GM21737 (cell line): ENCODE measurements at regions not wholly inside any gene's neighbourhood (a gene's known extent, or its start where the extent isn't known, plus 50 kb on each side); places are given as distances from the start of the nearest gene placed in this dataset.
"Not testable (repeated sequence)": the region's sequence is repeated elsewhere in the genome, so short reads cannot be mapped to it uniquely, and the experiment has no call there.

Experiments
- ATAC-seq: cut with Tn5 transposase; IDR thresholded peaks from one replicate; pipeline ENCODE4 v1.9.1; 2021; ENCODE audit warnings: mild to moderate bottlenecking, moderate library complexity; ENCODE audit not compliant: unreplicated experiment

DNA sequence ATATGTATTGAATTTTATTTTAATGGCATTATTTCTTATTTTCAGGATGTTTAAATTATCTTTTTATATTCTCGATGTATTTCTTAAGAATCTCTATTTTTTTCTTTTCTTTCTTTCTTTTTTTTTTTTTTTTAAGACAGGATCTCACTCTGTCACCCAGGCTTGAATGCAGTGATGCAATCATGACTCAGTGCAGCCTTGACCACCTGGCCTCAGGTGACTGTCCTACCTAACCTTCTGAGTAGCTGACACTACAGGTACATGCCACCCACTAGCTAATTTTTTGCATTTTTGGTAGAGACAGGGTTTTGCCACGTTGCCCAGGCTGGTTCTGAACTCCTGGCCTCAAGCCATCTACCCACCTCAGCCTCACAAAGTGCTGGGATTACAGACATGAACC is 143.8 kb upstream of the LAMA2 start:
- no peak for ATAC-seq

DNA sequence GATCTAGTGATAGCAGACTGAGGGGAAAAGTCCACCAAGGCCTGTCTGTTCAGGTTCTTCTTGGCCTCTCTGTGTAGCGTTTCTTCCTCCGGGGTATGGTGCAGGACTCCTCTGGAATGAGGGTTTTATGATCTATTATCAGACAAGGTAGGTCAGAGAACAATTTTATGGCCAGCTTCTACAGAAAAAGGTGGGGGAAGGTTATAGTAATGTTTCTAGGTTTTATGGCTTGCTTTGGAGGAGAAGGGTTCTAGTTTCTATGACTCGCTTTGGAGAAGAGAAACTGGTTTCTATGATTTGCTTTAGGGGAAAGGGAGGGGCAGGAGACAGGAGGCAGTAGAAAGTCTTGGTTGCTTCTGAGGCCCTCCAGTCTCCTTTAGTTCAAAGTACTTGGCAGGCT is 144.8 kb upstream of the LAMA2 start:
- ATAC-seq = no peak

DNA sequence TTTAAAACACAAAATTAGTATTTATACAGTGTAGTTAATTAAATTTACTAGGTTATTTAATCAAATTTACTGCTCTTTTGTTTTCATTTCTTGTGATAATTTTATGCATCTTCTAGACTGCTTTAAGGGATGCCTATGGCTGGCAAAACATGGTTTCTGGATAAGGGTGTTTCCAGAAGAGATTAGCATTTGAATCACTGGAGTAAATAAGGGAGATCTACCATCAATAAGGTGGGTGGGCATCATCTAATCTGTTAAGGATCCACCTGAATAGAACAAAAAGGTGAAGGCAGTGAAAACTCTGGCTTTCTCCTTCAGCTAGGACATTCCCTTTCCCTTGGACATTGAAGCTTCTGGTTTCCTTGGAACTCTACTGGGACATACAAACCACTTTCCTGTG is 146.2 kb upstream of the LAMA2 start:
- ATAC-seq = no peak

DNA sequence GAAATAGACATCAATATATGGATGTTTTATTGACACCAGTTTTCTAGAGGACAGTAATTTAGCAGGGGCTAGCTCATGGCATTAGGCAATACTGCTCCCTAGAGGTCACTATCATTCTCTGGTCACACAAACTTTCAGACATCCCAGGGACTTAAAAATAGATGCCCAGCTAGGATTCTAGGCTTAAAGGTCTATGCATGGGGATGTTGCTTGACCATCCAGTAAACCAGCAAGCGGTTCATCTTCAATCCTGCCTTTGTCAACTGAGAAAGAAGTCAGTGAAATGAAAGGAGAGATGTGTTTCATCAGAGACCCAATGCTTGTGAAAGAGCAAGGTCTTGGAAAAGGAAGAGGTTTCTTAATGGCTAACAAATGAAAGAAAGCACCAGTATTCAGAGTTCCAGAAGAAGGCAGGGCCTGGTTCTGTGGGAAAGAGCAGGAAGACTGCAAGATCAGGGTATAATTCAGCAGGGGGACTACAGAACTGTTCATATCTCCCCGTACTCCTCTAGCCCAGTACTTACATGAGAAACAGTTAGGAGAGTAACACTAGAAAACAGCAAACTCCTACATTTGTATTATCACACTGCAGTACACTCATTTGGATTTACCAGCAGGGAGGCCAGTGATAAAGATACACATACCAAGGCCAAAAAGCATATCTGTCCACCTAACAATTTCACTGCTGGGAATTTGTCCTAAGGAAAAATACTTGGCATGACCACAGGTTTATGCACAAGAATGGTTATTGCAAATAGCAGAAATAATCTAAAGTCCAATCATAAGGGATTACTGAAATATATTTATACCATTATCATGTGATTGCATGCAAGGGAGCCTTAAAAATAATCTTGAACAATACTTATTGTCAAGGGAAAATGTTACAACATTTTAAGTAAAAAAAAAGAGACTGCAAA is 151.4 kb upstream of the LAMA2 start:
- ATAC-seq = no peak

DNA sequence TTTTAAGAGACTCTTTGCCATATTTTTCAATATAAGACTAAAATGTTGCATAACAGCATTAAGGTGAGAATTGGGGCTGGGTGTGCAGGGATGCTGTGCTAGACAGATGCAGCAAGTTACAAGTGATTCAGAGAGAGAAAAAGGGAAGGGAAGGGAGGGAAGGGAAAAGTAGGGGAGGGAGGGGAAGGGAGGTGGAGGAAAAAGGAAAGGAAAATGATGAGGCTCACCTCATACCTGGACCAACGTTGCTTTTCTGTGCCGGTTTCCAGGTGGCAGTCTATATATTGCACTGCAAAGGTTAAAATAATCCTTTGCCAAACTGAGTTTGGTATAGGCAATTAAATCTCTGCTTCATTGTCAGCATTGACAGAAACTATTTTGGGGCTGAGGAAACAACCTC is 155.4 kb upstream of the LAMA2 start:
- ATAC-seq = no peak

DNA sequence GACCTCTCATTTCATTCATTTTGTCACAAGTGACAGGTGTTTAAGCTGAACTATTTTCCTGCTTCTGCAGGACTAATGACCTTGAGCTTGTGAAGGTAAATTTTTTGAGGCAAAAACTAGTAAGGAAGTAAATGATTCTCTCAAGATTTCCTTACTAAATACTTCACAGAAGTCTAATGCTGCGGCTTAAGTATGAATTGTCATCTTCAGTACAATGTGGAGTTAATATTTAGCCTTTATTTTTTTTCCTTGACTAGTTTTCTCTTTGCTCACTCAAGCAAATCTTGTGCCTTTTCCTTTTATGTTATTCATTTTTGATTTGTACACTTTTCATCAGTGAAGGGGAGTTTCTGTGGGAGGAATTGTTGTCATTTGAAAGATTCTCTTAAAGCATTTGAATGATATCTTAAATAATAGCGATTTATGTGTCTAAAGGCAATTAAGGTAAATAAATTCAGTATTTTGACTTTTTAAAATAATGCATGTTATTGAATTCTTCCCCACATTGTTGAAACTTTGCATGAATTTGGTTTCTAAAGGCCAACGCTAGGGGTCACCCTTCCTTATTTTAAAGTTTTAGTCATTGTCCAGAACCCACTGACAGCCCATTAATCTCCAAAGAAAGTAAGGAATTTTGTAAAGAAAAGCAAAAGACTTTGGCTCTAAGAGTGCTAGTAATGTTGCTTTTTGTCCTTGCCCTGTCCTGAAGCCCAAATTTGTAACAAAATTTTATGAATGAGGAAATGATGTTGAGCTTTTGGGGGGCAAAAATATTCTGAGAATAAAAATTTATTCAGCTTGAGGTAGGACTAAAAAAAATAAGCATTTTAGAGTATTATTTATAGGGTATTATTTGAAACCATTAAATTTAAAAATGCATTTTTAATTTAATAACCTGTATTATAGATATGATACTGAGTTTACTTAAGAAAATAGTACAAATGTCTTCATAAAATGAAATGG is 157.4 kb upstream of the LAMA2 start:
- ATAC-seq = no peak

DNA sequence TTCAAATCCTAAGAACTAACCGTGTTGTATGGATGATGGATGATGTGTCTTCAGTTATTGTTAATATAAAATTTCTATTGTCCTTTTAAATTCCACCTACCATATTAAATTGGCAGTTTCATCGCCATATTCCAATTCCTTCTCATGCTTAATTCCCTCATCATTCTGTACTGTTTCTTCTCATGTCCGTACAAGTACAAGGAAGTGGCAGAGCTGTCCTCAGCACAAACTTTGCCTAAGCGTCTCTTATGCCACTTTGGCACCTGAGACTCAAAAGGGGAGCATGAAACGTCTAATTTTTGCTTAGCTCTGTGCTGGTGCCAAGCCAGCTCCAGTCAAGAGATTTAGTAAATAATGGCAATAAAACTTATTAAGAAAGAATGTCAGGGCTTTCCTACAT is 158.2 kb upstream of the LAMA2 start:
- ATAC-seq = no peak

DNA sequence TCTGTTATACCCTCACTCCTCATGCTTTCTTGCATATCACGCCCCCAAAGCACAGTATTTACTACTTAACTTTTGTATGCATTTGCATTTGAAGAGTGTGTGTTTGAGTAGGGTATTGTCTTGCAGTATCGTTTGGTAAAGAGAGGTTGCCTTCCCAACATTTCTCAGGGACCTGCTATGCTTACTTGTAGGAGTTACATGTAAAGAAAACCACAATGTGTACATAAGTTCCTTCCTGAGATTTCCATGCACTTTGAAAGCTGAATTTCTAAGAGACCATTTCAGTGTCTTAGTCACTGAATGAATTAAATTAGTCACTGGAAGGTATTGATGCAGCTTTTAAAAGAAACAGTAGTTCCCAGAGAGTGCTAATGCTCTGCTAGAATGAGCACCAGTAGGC is 159.3 kb upstream of the LAMA2 start:
- no peak for ATAC-seq

DNA sequence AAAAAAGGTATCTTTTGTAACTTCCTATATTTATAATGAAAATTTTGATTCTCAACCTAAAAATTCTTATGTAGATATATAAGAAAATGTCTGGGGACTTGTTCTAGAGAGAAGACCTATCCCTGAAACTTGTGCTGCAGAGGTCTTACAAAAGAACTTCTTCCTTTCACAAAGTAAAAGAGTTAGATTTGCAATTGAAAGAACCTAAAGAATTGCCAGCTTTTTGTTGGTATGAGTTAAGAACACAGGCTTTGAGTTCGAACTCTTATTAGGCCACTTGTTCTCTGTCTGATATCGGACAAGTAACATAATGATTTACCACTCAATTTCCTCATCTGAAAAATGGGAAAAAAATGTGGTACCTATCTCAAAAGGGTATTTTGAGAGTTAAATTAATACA is 162.0 kb upstream of the LAMA2 start:
- no peak for ATAC-seq

DNA sequence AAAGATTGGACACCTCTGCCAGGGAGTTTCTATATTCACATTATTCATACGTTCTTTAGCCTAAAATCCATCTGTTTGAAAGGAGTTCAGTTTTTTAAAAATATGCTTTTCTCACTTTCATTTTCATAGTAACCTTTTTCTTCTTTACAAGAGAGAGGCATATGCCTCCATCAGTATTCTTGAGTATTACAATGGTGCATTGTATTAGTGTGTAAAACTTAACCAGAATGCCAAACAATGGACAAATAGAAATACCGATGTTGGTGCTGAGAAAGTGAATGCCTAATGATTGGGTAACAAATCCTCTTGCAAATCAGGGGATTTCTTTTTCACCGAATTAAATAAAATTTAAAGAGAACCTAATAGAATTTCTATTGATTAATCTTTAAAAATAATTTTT is 163.2 kb upstream of the LAMA2 start:
- no peak for ATAC-seq

DNA sequence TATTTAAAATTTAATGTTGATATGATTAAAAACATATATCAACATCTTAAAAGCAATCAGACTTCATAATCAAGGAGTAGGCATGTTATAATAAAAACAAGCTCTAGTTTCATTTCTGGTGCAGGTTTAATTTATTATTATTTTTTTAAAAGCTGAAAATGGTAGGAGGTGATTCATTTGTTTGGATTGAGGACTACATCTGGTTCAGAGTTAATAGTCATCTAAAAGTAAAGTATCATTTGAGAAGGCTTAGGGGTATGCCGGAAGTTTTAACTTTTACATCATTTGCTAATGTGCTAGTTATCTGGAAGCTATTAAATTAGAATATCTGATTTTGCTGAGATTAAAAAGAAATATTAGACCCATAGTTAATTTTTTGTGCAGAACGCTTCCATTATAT is 169.5 kb upstream of the LAMA2 start:
- ATAC-seq = no peak

DNA sequence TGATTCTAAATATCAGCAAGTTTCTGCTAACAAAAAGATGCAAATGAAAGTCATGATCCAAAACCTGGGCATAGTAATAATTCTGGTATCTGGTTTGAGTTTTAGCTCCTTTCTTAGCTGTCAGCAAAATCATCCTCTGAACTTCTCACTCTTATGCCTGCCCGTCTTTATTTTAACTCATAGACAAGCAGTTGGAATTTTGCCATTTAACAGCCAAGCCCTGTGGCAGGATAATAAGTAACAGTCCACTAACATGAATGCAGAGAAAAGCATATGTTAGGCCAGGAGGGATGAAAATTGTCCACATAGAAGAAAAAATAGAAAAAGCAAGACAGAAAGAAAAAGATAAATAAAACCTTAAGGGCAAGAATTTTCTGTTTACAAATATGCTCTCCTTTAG is 170.0 kb upstream of the LAMA2 start:
- ATAC-seq = no peak

DNA sequence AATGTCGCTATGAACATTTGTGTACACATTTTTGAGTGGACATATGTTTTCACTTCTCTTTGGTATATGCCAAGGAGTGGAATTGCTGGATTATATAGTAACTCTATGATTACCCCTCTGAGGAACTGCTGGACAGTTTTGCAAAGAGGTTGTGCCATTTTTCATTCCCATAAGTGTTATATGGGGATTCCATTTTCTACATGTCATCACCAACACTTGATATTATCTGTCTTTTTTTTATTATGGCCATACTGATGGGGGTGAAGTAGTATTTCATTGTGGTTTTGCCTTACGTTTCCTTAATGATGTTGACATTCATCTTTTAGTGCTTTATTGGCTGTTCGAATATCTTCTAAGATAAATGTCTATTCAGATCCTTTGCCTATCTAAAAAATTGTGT is 171.8 kb upstream of the LAMA2 start:
- ATAC-seq = no peak

DNA sequence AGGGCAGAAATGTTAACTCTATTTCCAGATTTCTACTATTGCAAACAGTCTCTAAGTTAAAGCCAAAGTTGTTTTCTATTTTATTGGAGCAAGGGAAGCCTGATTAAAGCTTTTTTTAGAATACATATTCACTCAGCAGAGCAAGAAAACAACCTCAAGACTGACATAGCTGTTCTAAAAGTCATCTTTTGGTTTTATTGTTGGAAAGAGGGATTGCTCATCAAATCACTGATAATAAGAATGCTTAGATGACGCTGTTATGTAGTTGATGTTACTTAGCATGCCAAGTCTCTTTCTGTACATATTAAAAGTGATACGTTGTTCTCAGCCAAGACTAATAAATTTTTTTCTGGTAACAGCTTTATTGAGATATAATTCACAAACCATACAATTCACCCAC is 172.6 kb upstream of the LAMA2 start:
- ATAC-seq = no peak

DNA sequence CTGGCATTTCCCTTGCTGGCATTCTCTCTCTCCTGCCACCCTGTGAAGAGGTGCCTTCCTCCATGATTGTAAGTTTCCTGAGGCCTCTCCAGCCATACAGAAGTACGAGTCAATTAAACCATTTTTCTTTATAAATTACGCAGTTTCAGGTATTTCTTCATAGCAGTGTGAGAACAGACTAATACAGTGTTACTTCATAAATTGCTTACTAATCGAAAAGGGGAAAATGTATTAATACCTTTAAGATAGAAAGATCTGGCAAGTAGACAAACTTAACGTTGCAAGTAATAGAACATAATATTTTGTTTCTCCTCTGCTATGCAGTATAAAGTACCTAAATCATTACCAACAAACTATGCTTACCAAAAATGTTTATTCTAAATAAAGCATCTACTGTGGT is 178.3 kb upstream of the LAMA2 start:
- ATAC-seq = no peak

DNA sequence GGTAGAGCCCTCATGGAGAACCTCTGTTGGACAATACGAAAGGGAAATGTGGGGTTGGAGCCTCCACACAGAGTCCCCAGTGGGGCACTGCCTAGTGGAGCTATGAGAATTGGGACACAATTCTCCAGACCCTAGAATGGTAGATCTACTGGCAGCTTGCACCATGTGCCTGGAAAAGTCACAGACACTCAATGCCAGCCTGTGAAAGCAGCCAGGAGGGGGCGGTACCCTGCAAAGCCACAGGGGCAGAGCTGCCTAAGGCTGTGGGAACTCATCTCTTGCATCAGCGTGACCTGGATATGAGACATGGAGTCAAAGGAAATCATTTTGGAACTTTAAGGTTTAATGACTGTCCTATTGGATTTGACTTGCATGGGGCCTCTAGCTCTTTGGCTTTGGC is 179.1 kb upstream of the LAMA2 start:
- ATAC-seq = not testable (repeated sequence)

DNA sequence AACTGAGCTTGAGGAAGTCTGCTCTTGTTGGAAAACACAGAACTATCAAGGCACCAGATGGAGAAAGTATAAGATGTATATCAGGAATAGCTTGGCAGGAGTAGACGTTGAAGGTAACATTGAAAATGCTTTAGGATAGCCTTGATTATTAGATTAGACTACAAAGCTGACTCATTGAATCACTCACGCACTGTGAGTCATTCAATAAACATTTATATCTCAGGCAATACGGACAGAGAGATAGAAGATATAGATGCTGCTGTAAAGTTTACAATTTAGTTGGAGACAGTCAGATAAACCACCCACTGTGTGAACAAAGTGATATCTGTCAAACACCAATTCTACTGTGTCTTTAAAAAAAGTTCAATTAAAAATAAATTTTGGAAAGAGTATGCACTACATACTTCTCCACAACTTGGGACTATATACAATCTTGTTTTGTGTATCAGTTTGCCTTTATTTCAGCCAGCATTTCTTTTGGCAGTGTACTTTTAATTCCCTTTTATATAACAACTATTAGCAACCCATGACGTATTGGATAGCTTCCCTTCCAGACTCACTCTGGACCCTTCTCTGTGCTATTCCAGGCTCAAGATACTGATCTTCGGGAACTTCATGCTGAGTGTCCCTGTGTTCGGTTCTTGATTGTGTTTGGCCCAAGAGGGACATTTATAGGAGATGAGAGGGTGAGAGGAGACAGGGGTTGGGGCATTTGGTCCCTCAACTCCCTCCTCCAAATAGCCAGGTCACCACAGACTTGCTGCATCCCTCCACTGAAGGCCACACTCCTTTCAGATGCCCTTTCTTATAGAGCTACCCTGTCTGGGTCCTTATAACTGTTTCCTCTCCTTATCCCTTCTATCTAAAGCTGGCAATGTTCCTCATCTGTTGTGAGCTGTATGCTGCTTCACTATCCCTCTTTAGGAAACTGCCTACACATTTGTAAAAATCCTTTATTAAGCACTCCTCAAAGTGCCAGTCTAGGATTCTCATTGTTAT is 176.6 kb upstream of the PTPRK start:
- no peak for ATAC-seq

DNA sequence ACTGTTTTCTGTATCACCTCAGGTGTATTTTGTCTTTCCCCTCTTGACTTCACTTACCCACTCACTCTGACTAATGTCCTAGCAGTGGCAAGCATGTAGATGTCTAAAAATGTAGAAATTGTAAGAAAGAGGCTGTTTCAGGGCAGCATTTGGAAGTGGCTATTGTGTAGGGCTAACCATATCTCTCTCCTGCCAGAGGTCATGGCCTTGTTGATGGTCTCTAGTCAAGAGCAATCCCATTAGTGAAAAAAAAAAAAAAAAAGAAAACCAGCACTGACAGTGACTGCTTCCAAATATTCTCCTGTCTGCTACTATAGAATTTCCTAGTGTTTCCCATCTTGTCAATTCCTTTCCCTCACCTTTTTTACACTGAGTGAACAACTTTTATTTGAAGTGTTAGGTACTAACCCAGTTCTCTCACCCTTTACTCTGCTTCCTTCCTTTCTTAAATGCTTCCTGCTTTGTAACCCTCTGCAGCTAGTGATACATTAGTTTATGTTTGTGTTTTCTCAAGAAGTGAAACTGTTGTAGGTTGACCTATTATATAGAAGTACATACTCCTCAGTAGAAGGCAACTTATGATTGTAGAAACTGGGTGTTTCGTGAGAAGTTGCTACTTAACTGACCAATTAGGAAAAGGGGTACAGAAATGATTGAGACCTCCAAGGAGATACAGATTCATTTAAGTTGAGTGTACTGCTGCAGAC is 174.1 kb upstream of the PTPRK start:
- peak; percentile 94 for ATAC-seq

DNA sequence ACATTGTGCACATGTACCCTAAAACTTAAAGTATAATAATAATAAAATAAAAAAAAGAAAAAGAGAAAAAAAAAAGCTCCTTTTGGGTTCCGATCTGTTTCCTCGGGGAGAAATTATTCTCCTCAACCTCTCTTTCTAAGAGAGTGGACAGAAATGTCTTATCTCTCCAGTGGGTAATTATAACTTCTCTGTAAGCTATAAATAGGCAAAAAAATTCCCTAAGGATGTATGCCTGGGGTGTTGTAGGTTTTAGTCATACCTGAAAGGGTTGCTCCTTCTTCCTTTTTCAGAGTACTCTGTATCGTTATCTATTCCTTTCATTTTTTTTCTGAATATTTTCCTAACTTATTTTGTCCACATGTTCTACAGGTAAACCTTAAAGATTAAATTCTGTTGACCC is 169.7 kb upstream of the PTPRK start:
- ATAC-seq = no peak

DNA sequence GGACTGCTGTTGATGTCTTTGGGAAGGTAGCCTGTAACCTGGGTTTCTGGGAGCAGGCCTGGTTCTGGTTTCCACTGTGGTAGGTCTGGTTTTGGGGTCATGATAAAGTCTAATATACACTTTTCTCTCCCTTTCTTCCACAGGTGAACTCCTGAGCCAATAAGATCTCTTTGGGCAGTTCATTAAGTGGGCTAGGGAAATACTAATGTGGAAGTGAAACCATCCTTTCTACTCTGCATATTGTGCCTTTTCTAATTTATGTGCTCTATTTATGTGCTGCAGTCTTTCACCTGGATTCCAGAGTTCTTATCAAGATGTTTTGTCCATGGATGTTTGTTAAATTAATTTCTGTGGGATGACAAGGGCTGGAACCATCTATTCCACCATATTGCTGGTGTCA is 165.7 kb upstream of the PTPRK start:
- ATAC-seq = no peak
